ENCODE measurements at regions not wholly inside any gene's neighbourhood (a gene's known extent, or its start where the extent isn't known, plus 50 kb on each side); places are given as distances from the start of the nearest gene placed in this dataset.

DNA sequence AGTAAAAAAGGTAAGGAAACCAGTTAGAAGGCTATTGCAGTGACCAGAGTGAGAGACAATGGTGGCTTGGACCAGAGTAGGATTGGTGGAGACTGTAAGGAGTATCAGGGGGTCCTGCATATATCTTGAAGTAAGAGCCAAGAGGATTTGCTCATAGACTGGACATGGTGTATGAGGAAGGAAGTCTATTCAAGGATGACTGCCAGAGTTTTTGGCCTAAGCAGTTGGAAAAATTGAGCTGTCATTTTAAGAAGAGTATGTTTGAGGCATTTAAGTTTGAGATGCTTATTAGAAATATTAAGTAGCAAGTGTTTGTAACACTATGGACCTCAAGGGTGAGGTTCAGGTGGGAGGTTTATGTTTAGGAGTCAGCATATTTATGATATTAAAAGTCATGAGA is 596.6 kb downstream of the METTL15 start:
- TF ChIP-seq, protein P1, sequence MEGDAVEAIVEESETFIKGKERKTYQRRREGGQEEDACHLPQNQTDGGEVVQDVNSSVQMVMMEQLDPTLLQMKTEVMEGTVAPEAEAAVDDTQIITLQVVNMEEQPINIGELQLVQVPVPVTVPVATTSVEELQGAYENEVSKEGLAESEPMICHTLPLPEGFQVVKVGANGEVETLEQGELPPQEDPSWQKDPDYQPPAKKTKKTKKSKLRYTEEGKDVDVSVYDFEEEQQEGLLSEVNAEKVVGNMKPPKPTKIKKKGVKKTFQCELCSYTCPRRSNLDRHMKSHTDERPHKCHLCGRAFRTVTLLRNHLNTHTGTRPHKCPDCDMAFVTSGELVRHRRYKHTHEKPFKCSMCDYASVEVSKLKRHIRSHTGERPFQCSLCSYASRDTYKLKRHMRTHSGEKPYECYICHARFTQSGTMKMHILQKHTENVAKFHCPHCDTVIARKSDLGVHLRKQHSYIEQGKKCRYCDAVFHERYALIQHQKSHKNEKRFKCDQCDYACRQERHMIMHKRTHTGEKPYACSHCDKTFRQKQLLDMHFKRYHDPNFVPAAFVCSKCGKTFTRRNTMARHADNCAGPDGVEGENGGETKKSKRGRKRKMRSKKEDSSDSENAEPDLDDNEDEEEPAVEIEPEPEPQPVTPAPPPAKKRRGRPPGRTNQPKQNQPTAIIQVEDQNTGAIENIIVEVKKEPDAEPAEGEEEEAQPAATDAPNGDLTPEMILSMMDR (IDR thresholded peaks at IDR 0.05; ENCODE audit: unreplicated experiment), result no peak
- peak overlapping the region; percentile 94 for H3K27ac Mint-ChIP-seq (ENCODE audit: unreplicated experiment)
- intact Hi-C loops (cut with micrococcal nuclease; ENCODE audit: unreplicated experiment), result loop anchor here (5.0 to 10.0 kb wide), 5 partner anchors 32 to 628 kb away; no protein-coding TSS in a partner anchor
- peaks cover 4% of the 10 kb centered on the region for H3K9me3 Mint-ChIP-seq (ENCODE audit: low read depth, unreplicated experiment)
- H3K27me3 Mint-ChIP-seq (ENCODE audit: unreplicated experiment), result no peaks in the 10 kb centered on the region
- H3K36me3 Mint-ChIP-seq (ENCODE audit: insufficient read depth, unreplicated experiment), result peaks cover 9% of the 10 kb centered on the region
- H3K4me1 Mint-ChIP-seq (ENCODE audit: low read depth, unreplicated experiment), result peaks cover 58% of the 10 kb centered on the region
- DNase-seq, result no peak
- BruUV-seq (replicated peaks), result no TSS peak
- CTCF ChIA-PET, result no interaction called here
- H3K4me3 Mint-ChIP-seq (ENCODE audit: low read depth, unreplicated experiment), result no peak overlapping the region

DNA sequence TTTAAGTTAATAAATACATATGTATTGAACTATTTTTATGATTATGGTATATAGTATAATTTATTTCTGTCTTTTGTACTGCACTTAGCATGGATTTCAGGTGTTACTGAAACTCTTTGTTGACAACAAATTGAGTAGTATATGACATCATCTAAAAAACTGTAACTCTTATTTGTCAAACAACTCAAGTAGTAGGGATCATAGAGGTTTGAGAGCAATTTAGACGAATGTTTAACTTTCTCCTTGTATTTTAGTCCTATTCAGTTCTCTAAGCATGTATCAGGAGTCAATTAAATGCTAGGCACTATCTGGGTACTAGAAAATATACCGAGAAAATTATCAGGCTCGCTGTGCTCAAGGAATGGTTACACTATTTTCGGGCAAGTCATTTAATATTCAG is 595.2 kb downstream of the METTL15 start:
- peaks cover 72% of the 10 kb centered on the region for H3K4me1 Mint-ChIP-seq (ENCODE audit: low read depth, unreplicated experiment)
- TF ChIP-seq, protein P1 (IDR thresholded peaks at IDR 0.05; ENCODE audit: unreplicated experiment), result no peak
- H3K4me3 Mint-ChIP-seq (ENCODE audit: low read depth, unreplicated experiment), result peak overlapping the region; percentile 57
- H3K36me3 Mint-ChIP-seq (ENCODE audit: insufficient read depth, unreplicated experiment), result peaks cover 9% of the 10 kb centered on the region
- no TSS peak for BruUV-seq (replicated peaks)
- peak overlapping the region; percentile 94 for H3K27ac Mint-ChIP-seq (ENCODE audit: unreplicated experiment)
- peaks cover 5% of the 10 kb centered on the region for H3K9me3 Mint-ChIP-seq (ENCODE audit: low read depth, unreplicated experiment)
- no peak for DNase-seq
- CTCF ChIA-PET, result no interaction called here
- no peaks in the 10 kb centered on the region for H3K27me3 Mint-ChIP-seq (ENCODE audit: unreplicated experiment)
- intact Hi-C loops (cut with micrococcal nuclease; ENCODE audit: unreplicated experiment), result loop anchor here (2.0 to 10.0 kb wide), 6 partner anchors 34 to 629 kb away; no protein-coding TSS in a partner anchor

DNA sequence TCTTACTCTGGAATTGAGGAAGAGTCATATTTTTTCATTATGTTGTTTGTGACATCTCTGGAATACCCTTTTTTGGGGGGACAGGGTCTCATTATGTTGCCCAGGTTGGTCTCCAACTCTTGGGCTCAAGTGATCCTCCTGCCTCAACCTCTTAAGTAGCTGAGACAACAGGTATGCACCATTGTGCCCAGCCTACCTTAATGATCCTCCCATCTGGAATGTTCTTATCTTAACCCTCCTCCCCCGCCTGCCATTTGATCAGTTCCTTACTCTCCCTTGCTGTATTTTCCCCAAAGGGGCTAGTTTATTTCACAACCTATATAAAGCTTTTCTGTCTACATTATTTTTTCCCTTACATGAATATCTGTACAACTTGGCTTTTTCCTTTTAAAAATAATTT is 594.7 kb downstream of the METTL15 start:
- DNase-seq, result peak; percentile 10
- CTCF ChIA-PET, result interaction anchor here (1.2 to 1.6 kb wide), 2 partner anchors 35 to 457 kb away, joined by 3 to 7 read pairs; no protein-coding TSS in a partner anchor
- H3K27me3 Mint-ChIP-seq (ENCODE audit: unreplicated experiment), result no peaks in the 10 kb centered on the region
- H3K4me3 Mint-ChIP-seq (ENCODE audit: low read depth, unreplicated experiment), result peak overlapping the region; percentile 57
- intact Hi-C loops (cut with micrococcal nuclease; ENCODE audit: unreplicated experiment), result loop anchor here (1.0 to 10.0 kb wide), 8 partner anchors 34 to 629 kb away; no protein-coding TSS in a partner anchor
- TF ChIP-seq, protein P1 (IDR thresholded peaks at IDR 0.05; ENCODE audit: unreplicated experiment), result no peak
- H3K4me1 Mint-ChIP-seq (ENCODE audit: low read depth, unreplicated experiment), result peaks cover 77% of the 10 kb centered on the region
- H3K9me3 Mint-ChIP-seq (ENCODE audit: low read depth, unreplicated experiment), result peaks cover 6% of the 10 kb centered on the region
- BruUV-seq (replicated peaks), result no TSS peak
- H3K36me3 Mint-ChIP-seq (ENCODE audit: insufficient read depth, unreplicated experiment), result peaks cover 9% of the 10 kb centered on the region
- peak overlapping the region; percentile 94 for H3K27ac Mint-ChIP-seq (ENCODE audit: unreplicated experiment)

DNA sequence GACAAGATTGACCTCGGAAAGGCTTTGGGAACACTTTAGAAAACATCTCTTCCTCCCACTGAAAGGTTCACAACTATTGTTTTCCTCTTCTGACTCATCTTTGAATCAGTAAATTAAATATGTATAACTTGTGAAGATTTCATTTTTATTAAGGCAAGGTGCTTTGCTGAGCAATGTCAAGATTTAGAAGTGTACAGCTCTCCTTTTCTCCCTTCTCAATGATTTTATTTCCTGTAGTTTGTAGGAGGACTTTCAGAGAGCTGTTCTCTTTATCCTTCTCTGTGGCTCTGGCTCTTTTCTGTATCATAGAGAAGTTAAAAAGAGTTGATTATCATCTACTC is 594.2 kb downstream of the METTL15 start:
- H3K27ac Mint-ChIP-seq (ENCODE audit: unreplicated experiment), result peak overlapping the region; percentile 94

More for the DNA sequence above, 594.2 kb downstream of the METTL15 start:
- H3K4me3 Mint-ChIP-seq (ENCODE audit: low read depth, unreplicated experiment), result peak overlapping the region; percentile 57
- peaks cover 9% of the 10 kb centered on the region for H3K36me3 Mint-ChIP-seq (ENCODE audit: insufficient read depth, unreplicated experiment)
- no peak for DNase-seq
- H3K27me3 Mint-ChIP-seq (ENCODE audit: unreplicated experiment), result no peaks in the 10 kb centered on the region
- peaks cover 6% of the 10 kb centered on the region for H3K9me3 Mint-ChIP-seq (ENCODE audit: low read depth, unreplicated experiment)
- intact Hi-C loops (cut with micrococcal nuclease; ENCODE audit: unreplicated experiment), result loop anchor here (1.0 to 10.0 kb wide), 8 partner anchors 35 to 630 kb away; no protein-coding TSS in a partner anchor
- BruUV-seq (replicated peaks), result no TSS peak
- CTCF ChIA-PET, result interaction anchor here (0.6 to 1.6 kb wide), 5 partner anchors 36 to 457 kb away, joined by 3 to 7 read pairs (median 3); no protein-coding TSS in a partner anchor
- peaks cover 81% of the 10 kb centered on the region for H3K4me1 Mint-ChIP-seq (ENCODE audit: low read depth, unreplicated experiment)
- TF ChIP-seq, protein P1 (IDR thresholded peaks at IDR 0.05; ENCODE audit: unreplicated experiment), result no peak

Measured in Calu3 (cell line).